Gastroesophageal sphincter (tissue), 3 donors: ENCODE measurements at regions not wholly inside any gene's neighbourhood (a gene's known extent, or its start where the extent isn't known, plus 50 kb on each side); places are given as distances from the start of the nearest gene placed in this dataset.

ENCODE experiments used
- CTCF ChIP-seq, 4 experiments: fragments of 200-600 bp in 2 of 4; fragments of 450-650 bp in 2 of 4; sonication (generic) in 1 of 4; IDR thresholded peaks; one replicate each; pipeline ENCODE4 v1.5.1; 2017 to 2019; ENCODE audit warnings: antibody characterized with exemption in 4 of 4, mild to moderate bottlenecking in 2 of 4, moderate library complexity in 2 of 4
- POLR2A ChIP-seq, 2 donors: fragments of 450-650 bp; IDR thresholded peaks; one replicate each; pipeline ENCODE4 v1.6.1; 2017; ENCODE audit warnings: antibody characterized with exemption in 2 of 2, mild to moderate bottlenecking in 2 of 2, moderate library complexity in 1 of 2
- POLR2AphosphoS5 ChIP-seq: sonication (generic); formaldehyde crosslinking; IDR thresholded peaks from one replicate; pipeline ENCODE4 v1.6.1; 2017; ENCODE audit warnings: antibody characterized with exemption

- TF ChIP-seq POLR2AphosphoS5 = no peak
- no peak for TF ChIP-seq POLR2A (IDR thresholded peaks at IDR 0.05)
- TF ChIP-seq CTCF (IDR thresholded peaks at IDR 0.05) = no peak
Observed at GRCh38 chr3:5357089-5357488, 169.6 kb downstream of the EDEM1 start.
